Liver (tissue), 3 donors: ENCODE measurements at regions not wholly inside any gene's neighbourhood (a gene's known extent, or its start where the extent isn't known, plus 50 kb on each side); places are given as distances from the start of the nearest gene placed in this dataset.

ENCODE experiments used
- ATF3 ChIP-seq: IDR thresholded peaks from 2 replicates; pipeline ENCODE4 v1.6.1; 2016; ENCODE audit warnings: antibody characterized with exemption
- EGR1 ChIP-seq, 2 donors: IDR thresholded peaks; 2 replicates each; pipeline ENCODE4 v1.6.1; 2016 to 2018; ENCODE audit warnings: antibody characterized with exemption in 2 of 2, low read depth in 2 of 2
- FOXA2 ChIP-seq: IDR thresholded peaks from 2 replicates; pipeline ENCODE4 v1.6.1; 2016; ENCODE audit warnings: antibody characterized with exemption
- GABPA ChIP-seq, 2 donors: IDR thresholded peaks in 1 of 2; conservative IDR thresholded peaks in 1 of 2; 2 replicates each; pipeline ENCODE4 v1.6.1; 2016; ENCODE audit warnings: antibody characterized with exemption in 2 of 2, mild to moderate bottlenecking in 1 of 2, moderate library complexity in 1 of 2
- JUND ChIP-seq, 2 donors: IDR thresholded peaks; 2 replicates each; pipeline ENCODE4 v1.6.1; 2016; ENCODE audit warnings: antibody characterized with exemption in 2 of 2
- RAD21 ChIP-seq, 2 donors: IDR thresholded peaks; 2 replicates each; pipeline ENCODE4 v1.6.1; 2016; ENCODE audit warnings: antibody characterized with exemption in 2 of 2, mild to moderate bottlenecking in 2 of 2
- SP1 ChIP-seq: IDR thresholded peaks from 2 replicates; pipeline ENCODE4 v1.6.1; 2018; ENCODE audit warnings: antibody characterized with exemption, mild to moderate bottlenecking
- TAF1 ChIP-seq: conservative IDR thresholded peaks from 2 replicates; pipeline ENCODE4 v1.6.1; 2016; ENCODE audit warnings: antibody characterized with exemption, mild to moderate bottlenecking
- ZBTB33 ChIP-seq: IDR thresholded peaks from 2 replicates; pipeline ENCODE4 v1.6.1; 2016; ENCODE audit warnings: antibody characterized with exemption
- TF ChIP-seq, protein P1 (sequence below): fragments of 150-350 bp; IDR thresholded peaks from 2 replicates; pipeline ENCODE4 v1.5.1; 2017; ENCODE audit warnings: improper control_type of control experiment, low read depth, low read length; ENCODE audit not compliant: missing input control
- TF ChIP-seq, protein P2 (sequence below): IDR thresholded peaks from 2 replicates; pipeline ENCODE4 v1.6.1; 2016; ENCODE audit warnings: antibody characterized with exemption
- donor health status: healthy.
- donor health status: healthy.

GRCh38 chr2:4247791-4248190 lies 544.4 kb downstream of the DCDC2C start:
- TF ChIP-seq, protein P1, sequence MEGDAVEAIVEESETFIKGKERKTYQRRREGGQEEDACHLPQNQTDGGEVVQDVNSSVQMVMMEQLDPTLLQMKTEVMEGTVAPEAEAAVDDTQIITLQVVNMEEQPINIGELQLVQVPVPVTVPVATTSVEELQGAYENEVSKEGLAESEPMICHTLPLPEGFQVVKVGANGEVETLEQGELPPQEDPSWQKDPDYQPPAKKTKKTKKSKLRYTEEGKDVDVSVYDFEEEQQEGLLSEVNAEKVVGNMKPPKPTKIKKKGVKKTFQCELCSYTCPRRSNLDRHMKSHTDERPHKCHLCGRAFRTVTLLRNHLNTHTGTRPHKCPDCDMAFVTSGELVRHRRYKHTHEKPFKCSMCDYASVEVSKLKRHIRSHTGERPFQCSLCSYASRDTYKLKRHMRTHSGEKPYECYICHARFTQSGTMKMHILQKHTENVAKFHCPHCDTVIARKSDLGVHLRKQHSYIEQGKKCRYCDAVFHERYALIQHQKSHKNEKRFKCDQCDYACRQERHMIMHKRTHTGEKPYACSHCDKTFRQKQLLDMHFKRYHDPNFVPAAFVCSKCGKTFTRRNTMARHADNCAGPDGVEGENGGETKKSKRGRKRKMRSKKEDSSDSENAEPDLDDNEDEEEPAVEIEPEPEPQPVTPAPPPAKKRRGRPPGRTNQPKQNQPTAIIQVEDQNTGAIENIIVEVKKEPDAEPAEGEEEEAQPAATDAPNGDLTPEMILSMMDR, result no peak
- TF ChIP-seq EGR1 (IDR thresholded peaks at IDR 0.05; ENCODE audit: low read depth in 2 of 2) (no peak), GABPA (IDR thresholded peaks at IDR 0.05 in 1 of 2, conservative IDR thresholded peaks at IDR 0.05 in 1 of 2) (no peak), SP1 (no peak), ZBTB33 (no peak), JUND (IDR thresholded peaks at IDR 0.05) (no peak), FOXA2 (no peak), TAF1 (no peak), RAD21 (IDR thresholded peaks at IDR 0.05) (no peak), ATF3 (no peak)
- TF ChIP-seq, protein P2, sequence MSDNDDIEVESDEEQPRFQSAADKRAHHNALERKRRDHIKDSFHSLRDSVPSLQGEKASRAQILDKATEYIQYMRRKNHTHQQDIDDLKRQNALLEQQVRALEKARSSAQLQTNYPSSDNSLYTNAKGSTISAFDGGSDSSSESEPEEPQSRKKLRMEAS, result no peak
